ENCODE measurements at regions not wholly inside any gene's neighbourhood (a gene's known extent, or its start where the extent isn't known, plus 50 kb on each side); places are given as distances from the start of the nearest gene placed in this dataset.

DNA sequence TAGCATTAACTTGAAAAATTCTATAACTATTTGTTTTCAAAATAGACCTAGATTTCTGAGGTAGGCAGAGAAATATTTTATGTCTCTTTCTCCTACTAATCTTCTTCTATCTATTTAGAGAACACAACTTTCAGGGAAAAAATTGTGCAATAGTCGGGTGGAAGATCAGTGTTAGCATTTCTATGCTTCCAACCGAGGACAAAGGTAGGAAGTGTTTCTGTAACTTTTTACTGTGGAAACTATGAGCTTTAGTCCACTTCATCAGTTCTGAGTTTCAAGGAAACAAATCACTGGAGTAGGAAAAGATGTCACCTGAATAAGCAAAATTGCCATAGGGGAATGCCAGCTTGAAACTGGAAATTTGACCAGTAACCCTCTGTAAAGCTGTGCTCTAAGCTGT is 207.7 kb upstream of the CTAGE1 start:
- TF ChIP-seq CTCF (conservative IDR thresholded peaks at IDR 0.05), result no peak

GRCh38 chr18:22626771-22627170 is 209.1 kb upstream of the CTAGE1 start:
- TF ChIP-seq CTCF (conservative IDR thresholded peaks at IDR 0.05), result no peak

More for the DNA sequence above, 207.7 kb upstream of the CTAGE1 start:
- no peak overlapping the region for H3K27ac ChIP-seq

DNA sequence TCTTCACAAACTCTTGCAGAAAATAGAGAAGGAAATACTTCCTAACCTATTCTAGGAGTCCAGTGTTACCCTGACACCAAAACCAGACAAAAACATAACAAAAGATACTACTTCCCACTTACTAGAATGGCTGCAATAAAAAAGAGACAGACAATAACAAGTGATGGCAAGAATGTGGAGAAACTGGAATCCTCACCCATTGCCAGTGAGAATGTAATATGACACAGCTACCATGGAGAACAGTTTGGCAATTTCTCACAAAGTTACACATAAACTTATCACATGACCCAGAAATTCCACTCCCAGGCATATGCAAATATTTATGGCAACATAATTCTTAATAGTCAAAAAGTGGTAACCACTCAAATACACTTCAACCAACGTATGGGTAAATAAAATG is 209.8 kb upstream of the CTAGE1 start:
- no peak for TF ChIP-seq CTCF (conservative IDR thresholded peaks at IDR 0.05)
- no peak overlapping the region for H3K27ac ChIP-seq

More at GRCh38 chr18:22626771-22627170, 209.1 kb upstream of the CTAGE1 start:
- H3K27ac ChIP-seq, result no peak overlapping the region

DNA sequence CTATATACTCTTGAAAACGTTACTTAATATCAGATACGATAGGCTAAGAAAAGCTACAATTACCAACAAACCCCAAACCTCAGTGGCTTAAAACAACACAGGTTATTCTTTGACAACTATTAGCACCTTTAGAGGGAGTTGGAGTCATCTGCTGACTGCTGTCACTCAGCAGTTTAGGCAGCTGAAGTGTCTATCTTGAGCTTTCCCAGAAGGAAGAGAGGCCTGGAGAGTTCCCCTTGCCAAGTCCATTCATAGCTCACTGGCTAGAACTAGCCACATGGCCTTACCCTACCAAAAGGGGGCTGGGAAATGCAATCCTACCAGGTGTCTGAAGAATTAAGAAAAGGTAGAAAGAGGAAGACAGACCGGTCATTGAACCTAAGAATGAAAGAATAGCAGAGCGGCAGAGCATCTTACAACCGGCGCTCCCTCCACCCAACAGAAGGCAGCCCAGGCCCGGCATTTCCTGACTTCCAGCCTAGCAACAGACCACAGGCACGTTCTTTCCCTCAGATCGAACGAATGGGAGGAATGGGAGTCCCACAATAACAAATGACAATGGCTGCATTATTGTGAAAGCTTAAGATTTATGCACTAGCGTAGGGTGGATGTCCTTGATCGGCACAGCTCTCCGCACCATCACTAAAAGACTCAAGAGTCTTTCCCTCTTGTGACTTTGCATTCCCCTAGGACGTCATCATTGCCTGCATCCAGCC is 211.2 kb upstream of the CTAGE1 start:
- no peak overlapping the region for H3K27ac ChIP-seq
- no peak for TF ChIP-seq CTCF (conservative IDR thresholded peaks at IDR 0.05)

DNA sequence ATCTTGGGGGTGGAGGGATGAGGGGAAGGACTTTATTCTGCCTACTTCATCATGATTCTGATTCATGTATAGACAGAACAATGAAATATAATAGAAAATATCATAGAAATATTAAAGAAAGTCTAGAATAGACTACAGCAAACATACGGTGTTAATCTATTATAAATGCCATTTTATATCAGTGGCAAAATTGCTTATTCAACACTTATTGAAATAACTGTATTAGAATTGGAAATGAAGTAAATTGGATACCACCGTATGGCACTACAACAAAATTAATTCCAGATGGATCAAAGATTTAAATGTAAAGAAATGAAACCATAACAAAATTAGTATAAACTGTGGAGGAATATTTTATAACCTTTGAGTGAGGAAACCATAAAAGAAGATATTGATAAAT is 213.3 kb upstream of the CTAGE1 start:
- no peak for TF ChIP-seq CTCF (conservative IDR thresholded peaks at IDR 0.05)
- H3K27ac ChIP-seq, result no peak overlapping the region

- TF ChIP-seq CTCF (conservative IDR thresholded peaks at IDR 0.05), result no peak
- H3K27ac ChIP-seq, result no peak overlapping the region
Measured at GRCh38 chr18:22632191-22632590, 214.5 kb upstream of the CTAGE1 start.

- H3K27ac ChIP-seq, result no peak overlapping the region
Measured at GRCh38 chr18:22634464-22634863, 216.7 kb upstream of the CTAGE1 start.

More at GRCh38 chr18:22634464-22634863, 216.7 kb upstream of the CTAGE1 start:
- no peak for TF ChIP-seq CTCF (conservative IDR thresholded peaks at IDR 0.05)

Measured in VCaP (cell line).